ENCODE measurements at regions not wholly inside any gene's neighbourhood (a gene's known extent, or its start where the extent isn't known, plus 50 kb on each side); places are given as distances from the start of the nearest gene placed in this dataset.

- no peak for DNase-seq
Observed at GRCh38 chr3:68458581-68458980, 473.8 kb downstream of the TAFA4 start.

GRCh38 chr3:68448510-68449383 is 483.6 kb downstream of the TAFA4 start:
- no peak for DNase-seq

- no peak for DNase-seq
Observed at GRCh38 chr3:68447885-68448284, 484.5 kb downstream of the TAFA4 start.

GRCh38 chr3:68441054-68441453 is 491.3 kb downstream of the TAFA4 start:
- DNase-seq = no peak

- no peak for DNase-seq
Observed at GRCh38 chr3:68436619-68437401, 495.5 kb downstream of the TAFA4 start.

GRCh38 chr3:68428495-68428894 is 503.9 kb downstream of the TAFA4 start:
- DNase-seq = no peak

GRCh38 chr3:68424796-68425460 is 507.4 kb downstream of the TAFA4 start:
- no peak for DNase-seq

- no peak for DNase-seq
Observed at GRCh38 chr3:68408626-68409025, 523.7 kb downstream of the TAFA4 start.

GRCh38 chr3:68403741-68404140 is 528.6 kb downstream of the TAFA4 start:
- DNase-seq = no peak

- no peak for DNase-seq
Observed at GRCh38 chr3:68402235-68402918, 530.0 kb downstream of the TAFA4 start.

- no peak for DNase-seq
Observed at GRCh38 chr3:68378631-68379030, 553.7 kb downstream of the TAFA4 start.

- no peak for DNase-seq
Observed at GRCh38 chr3:68373727-68374126, 558.6 kb downstream of the TAFA4 start.

- DNase-seq = no peak
Observed at GRCh38 chr3:68363796-68364195, 568.6 kb downstream of the TAFA4 start.

GRCh38 chr3:68360492-68360891 is 571.9 kb downstream of the TAFA4 start:
- no peak for DNase-seq

GRCh38 chr3:68345781-68346180 is 586.6 kb downstream of the TAFA4 start:
- DNase-seq = no peak

GRCh38 chr3:68342426-68342825 is 589.9 kb downstream of the TAFA4 start:
- no peak for DNase-seq

- no peak for DNase-seq
Observed at GRCh38 chr3:68336042-68336441, 596.3 kb downstream of the TAFA4 start.

GRCh38 chr3:68334367-68334986 is 597.9 kb downstream of the TAFA4 start:
- no peak for DNase-seq

GRCh38 chr3:68328049-68328448 is 604.3 kb downstream of the TAFA4 start:
- DNase-seq = no peak

- no peak for DNase-seq
Observed at GRCh38 chr3:68315964-68316363, 616.4 kb downstream of the TAFA4 start.

- DNase-seq = no peak
Observed at GRCh38 chr3:68315546-68315945, 616.8 kb downstream of the TAFA4 start.

- DNase-seq = no peak
Observed at GRCh38 chr3:68306571-68306970, 625.8 kb downstream of the TAFA4 start.

- DNase-seq = no peak
Observed at GRCh38 chr3:68295457-68295856, 636.9 kb downstream of the TAFA4 start.

Data from KG1 (cell line).